Upper lobe of left lung (tissue), 6 donors: ENCODE measurements at regions not wholly inside any gene's neighbourhood (a gene's known extent, or its start where the extent isn't known, plus 50 kb on each side); places are given as distances from the start of the nearest gene placed in this dataset.

Experiments
- ATAC-seq, 2 donors: fragments of 200-7000 bp; cut with Tn5 transposase; one replicate each; pipeline ENCODE4 v1.9.1; 2022; ENCODE audit warnings: mild to moderate bottlenecking in 2 of 2, moderate library complexity in 2 of 2; ENCODE audit not compliant: low FRiP score in 2 of 2
- DNase-seq, 2 donors: peaks; one replicate each; pipeline ENCODE4 v3.0.0-alpha.2; 2019 to 2020
- H3K27ac ChIP-seq, 4 donors: fragments of 200-600 bp; sonication (generic); one replicate each; pipeline ENCODE4 v1.5.1; 2016 to 2019
- H3K27me3 ChIP-seq, 4 donors: fragments of 200-600 bp; sonication (generic); one replicate each; pipeline ENCODE4 v1.5.1; 2017 to 2019
- H3K36me3 ChIP-seq, 4 donors: fragments of 200-600 bp; sonication (generic); one replicate each; pipeline ENCODE4 v1.5.1; 2016 to 2019
- H3K4me1 ChIP-seq, 4 donors: fragments of 200-600 bp; sonication (generic); one replicate each; pipeline ENCODE4 v1.5.1; 2018 to 2019
- H3K4me3 ChIP-seq, 4 donors: fragments of 200-600 bp; sonication (generic); one replicate each; pipeline ENCODE4 v1.5.1; 2017 to 2019; ENCODE audit warnings: mild to moderate bottlenecking in 2 of 4, moderate library complexity in 1 of 4
- H3K9me3 ChIP-seq, 4 donors: fragments of 200-600 bp; sonication (generic); one replicate each; pipeline ENCODE4 v1.5.1; 2018 to 2019
- EP300 ChIP-seq, 4 donors: sonication (generic); formaldehyde crosslinking; IDR thresholded peaks; one replicate each; pipeline ENCODE4 v1.5.1; 2017; ENCODE audit warnings: antibody characterized with exemption in 4 of 4, control low read depth in 2 of 4
- POLR2A ChIP-seq, 4 donors: fragments of 450-650 bp; IDR thresholded peaks; one replicate each; pipeline ENCODE4 v1.5.1; 2016 to 2017; ENCODE audit warnings: antibody characterized with exemption in 4 of 4, mild to moderate bottlenecking in 2 of 4
- POLR2AphosphoS5 ChIP-seq, 2 donors: sonication (generic); formaldehyde crosslinking; IDR thresholded peaks; one replicate each; pipeline ENCODE4 v1.5.1; 2017; ENCODE audit warnings: antibody characterized with exemption in 2 of 2
- WGBS, 2 donors: methylation state at CpG; one replicate each; pipeline ENCODE4 v1.1.5; 2017 to 2018; 5-methylcytosine and 5-hydroxymethylcytosine counted together
- TF ChIP-seq, protein P1 (sequence below), 6 experiments: fragments of 450-650 bp in 4 of 6; fragments of 200-600 bp in 2 of 6; sonication (generic) in 2 of 6; IDR thresholded peaks; one replicate each; pipeline ENCODE4 v1.5.1; 2016 to 2019; ENCODE audit warnings: antibody characterized with exemption in 6 of 6
- donor health status: DM: no; HTN: no; CAD: no; lungs with moderate emphysema.
- donor health status: DM: no; HTN: yes; CAD: no; lungs with severe emphysema.

GRCh38 chr22:47784367-47784983 lies 1022.0 kb downstream of the TBC1D22A start:
- no peak overlapping the region for H3K27ac ChIP-seq
- H3K4me3 ChIP-seq: no peak overlapping the region
- H3K36me3 ChIP-seq: no peaks in the 10 kb centered on the region
- 92% methylated on average over 2 of the region's 4 CpGs; no CpG with 5 or more reads in 1 of the 2 donors for WGBS, 2 donors
- no peak for ATAC-seq
- H3K4me1 ChIP-seq: no peaks in the 10 kb centered on the region
- TF ChIP-seq POLR2A (IDR thresholded peaks at IDR 0.05) (no peak), POLR2AphosphoS5 (IDR thresholded peaks at IDR 0.05) (no peak), EP300 (IDR thresholded peaks at IDR 0.05) (no peak)
- TF ChIP-seq, protein P1, sequence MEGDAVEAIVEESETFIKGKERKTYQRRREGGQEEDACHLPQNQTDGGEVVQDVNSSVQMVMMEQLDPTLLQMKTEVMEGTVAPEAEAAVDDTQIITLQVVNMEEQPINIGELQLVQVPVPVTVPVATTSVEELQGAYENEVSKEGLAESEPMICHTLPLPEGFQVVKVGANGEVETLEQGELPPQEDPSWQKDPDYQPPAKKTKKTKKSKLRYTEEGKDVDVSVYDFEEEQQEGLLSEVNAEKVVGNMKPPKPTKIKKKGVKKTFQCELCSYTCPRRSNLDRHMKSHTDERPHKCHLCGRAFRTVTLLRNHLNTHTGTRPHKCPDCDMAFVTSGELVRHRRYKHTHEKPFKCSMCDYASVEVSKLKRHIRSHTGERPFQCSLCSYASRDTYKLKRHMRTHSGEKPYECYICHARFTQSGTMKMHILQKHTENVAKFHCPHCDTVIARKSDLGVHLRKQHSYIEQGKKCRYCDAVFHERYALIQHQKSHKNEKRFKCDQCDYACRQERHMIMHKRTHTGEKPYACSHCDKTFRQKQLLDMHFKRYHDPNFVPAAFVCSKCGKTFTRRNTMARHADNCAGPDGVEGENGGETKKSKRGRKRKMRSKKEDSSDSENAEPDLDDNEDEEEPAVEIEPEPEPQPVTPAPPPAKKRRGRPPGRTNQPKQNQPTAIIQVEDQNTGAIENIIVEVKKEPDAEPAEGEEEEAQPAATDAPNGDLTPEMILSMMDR (IDR thresholded peaks at IDR 0.05): no peak
- H3K27me3 ChIP-seq: no peaks in the 10 kb centered on the region
- peaks cover 0 to 16% (median 4%) of the 10 kb centered on the region in 4 donors for H3K9me3 ChIP-seq
- DNase-seq: no peak

DNA sequence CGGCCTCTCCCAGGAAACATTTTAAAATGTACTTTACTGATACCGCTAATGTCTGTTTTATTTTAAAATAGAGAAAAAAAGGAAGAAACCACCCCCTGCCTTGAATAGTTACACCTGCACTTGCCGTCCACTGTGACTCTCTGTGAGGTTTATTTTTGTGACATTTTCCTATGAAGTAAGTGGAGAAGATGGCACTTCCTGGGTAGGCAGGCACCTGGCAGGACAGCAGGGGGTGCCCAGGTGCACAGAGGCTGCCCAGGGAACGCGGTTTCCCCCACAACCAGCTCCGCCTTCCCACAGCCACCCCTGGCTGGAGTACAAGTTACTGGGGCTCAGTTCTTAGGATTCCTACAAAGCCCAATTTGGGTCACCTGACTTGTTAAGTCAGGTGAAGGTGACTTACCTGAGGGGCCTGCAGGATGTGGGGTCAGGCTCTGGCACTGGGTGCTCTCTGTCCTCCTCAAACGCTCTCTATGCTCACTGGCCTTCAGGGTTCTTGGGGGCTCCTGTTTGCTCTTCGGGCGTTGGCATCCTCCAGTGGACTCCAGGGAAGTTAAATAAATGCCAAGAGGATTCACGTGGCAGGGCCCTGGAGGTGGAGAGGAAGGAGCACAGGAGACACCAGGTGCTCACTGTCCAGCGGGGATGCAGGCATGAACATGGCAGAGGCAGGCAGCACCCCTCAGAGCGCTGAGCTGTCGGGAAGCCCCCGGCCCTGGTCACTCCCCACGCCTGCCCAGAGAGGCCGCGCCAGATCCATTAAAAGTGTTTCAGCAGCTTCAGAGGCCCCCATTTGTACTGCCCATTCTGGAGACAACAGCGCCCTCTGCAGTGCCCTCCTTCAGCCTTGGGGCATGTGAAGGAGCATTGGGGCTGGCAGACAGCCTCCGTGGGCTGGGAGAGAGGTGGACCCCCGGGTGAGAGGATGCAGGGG lies 1021.2 kb downstream of the TBC1D22A start:
- Histone ChIP-seq H3K27ac (no peak overlapping the region), H3K27me3 (no peaks in the 10 kb centered on the region), H3K36me3 (no peaks in the 10 kb centered on the region), H3K9me3 (peaks cover 0 to 16% (median 4%) of the 10 kb centered on the region in 4 donors), H3K4me3 (no peak overlapping the region), H3K4me1 (no peaks in the 10 kb centered on the region)
- no peak for TF ChIP-seq POLR2A (IDR thresholded peaks at IDR 0.05)
- TF ChIP-seq EP300 (IDR thresholded peaks at IDR 0.05): no peak
- TF ChIP-seq POLR2AphosphoS5 (IDR thresholded peaks at IDR 0.05): no peak
- TF ChIP-seq, protein P1 (IDR thresholded peaks at IDR 0.05): no peak
- ATAC-seq (no peak), DNase-seq (no peak)
- 82 to 89% methylated on average over 8 to 20 of the region's 20 CpGs for WGBS, 2 donors

DNA sequence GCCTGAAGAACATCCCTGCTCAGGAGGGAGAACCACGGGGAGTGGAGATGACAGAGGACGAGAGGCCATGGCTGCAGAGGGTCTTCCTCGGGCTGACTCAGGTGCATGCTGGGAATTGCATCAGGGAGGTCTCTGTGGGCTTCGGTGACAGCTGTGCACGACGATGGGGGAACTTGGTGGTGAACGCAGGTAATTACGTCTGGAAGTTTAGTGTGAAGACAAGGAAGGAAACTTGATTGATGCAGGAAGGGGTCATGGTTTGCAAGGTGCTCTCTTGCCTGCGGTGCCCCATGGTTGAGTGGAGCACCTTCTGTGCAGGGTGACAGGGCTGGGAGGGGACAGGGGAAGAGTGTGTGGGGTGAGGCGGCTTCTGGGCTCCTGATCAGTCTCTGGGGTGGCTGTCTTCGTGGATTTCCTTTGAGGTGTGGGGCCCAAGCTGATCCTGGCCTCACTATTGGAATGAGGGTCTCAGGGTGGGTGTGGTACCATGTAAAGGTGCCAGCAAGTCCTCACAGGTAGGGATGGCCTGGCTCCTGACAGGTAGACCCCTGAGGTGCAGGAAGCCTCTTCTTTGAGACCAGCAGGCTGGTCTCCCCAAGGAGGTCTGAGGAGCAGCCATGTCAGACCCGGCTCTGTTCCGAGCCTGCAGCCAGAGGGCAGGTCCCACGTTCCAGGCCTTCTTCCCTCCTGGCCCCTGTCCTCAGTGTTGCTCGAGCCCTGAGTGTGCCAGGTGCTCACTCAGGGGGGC lies 1020.1 kb downstream of the TBC1D22A start:
- Histone ChIP-seq H3K9me3 (peaks cover 0 to 16% (median 4%) of the 10 kb centered on the region in 4 donors), H3K27ac (no peak overlapping the region), H3K27me3 (no peaks in the 10 kb centered on the region), H3K4me3 (no peak overlapping the region), H3K4me1 (no peaks in the 10 kb centered on the region), H3K36me3 (no peaks in the 10 kb centered on the region)
- no peak for DNase-seq
- WGBS, 2 donors: 59 to 78% methylated on average over 11 to 13 of the region's 15 CpGs
- TF ChIP-seq, protein P1 (IDR thresholded peaks at IDR 0.05): no peak
- TF ChIP-seq EP300 (IDR thresholded peaks at IDR 0.05) (no peak), POLR2AphosphoS5 (IDR thresholded peaks at IDR 0.05) (no peak), POLR2A (IDR thresholded peaks at IDR 0.05) (no peak)
- ATAC-seq: no peak

GRCh38 chr22:47781427-47782111 lies 1019.1 kb downstream of the TBC1D22A start:
- Histone ChIP-seq H3K4me3 (no peak overlapping the region), H3K27ac (no peak overlapping the region), H3K9me3 (peaks cover 0 to 16% (median 4%) of the 10 kb centered on the region in 4 donors), H3K4me1 (no peaks in the 10 kb centered on the region), H3K27me3 (no peaks in the 10 kb centered on the region), H3K36me3 (no peaks in the 10 kb centered on the region)
- no peak for DNase-seq
- TF ChIP-seq, protein P1 (IDR thresholded peaks at IDR 0.05): no peak
- no peak for TF ChIP-seq POLR2AphosphoS5 (IDR thresholded peaks at IDR 0.05)
- TF ChIP-seq POLR2A (IDR thresholded peaks at IDR 0.05): no peak
- TF ChIP-seq EP300 (IDR thresholded peaks at IDR 0.05): no peak
- no peak for ATAC-seq
- 89 to 90% methylated on average over 17 to 20 of the region's 20 CpGs for WGBS, 2 donors
